Inflammatory macrophage (primary cell): ENCODE measurements at regions not wholly inside any gene's neighbourhood (a gene's known extent, or its start where the extent isn't known, plus 50 kb on each side); places are given as distances from the start of the nearest gene placed in this dataset.
A peak's percentile ranks its signal among the peaks of the same experiment; 100 is the strongest.

Experiments used
- DNase-seq, 2 donors: peaks; one replicate each; pipeline ENCODE4 v3.0.0-alpha.2; 2020 to 2022

GRCh38 chr17:14940938-14941265 is 324.2 kb downstream of the PMP22 start:
- DNase-seq, result no peak

GRCh38 chr17:14940108-14940937 is 324.8 kb downstream of the PMP22 start:
- DNase-seq, result no peak

- DNase-seq, result no peak
These were observed 329.2 kb downstream of the PMP22 start for GRCh38 chr17:14935845-14936485.

- no peak for DNase-seq
These were observed 329.8 kb downstream of the PMP22 start for GRCh38 chr17:14935139-14935841.

GRCh38 chr17:14933676-14934075 is 331.4 kb downstream of the PMP22 start:
- DNase-seq, result no peak

GRCh38 chr17:14926526-14927122 is 338.5 kb downstream of the PMP22 start:
- peak; percentile 56 to 69 for DNase-seq

GRCh38 chr17:14926073-14926472 is 339.1 kb downstream of the PMP22 start:
- DNase-seq, result no peak

- DNase-seq, result no peak
These were observed 339.6 kb downstream of the PMP22 start for GRCh38 chr17:14925498-14925897.

- no peak for DNase-seq
These were observed 341.1 kb downstream of the PMP22 start for GRCh38 chr17:14923981-14924380.

- no peak for DNase-seq
These were observed 342.7 kb downstream of the PMP22 start for GRCh38 chr17:14922411-14922810.

GRCh38 chr17:14921936-14922335 is 343.2 kb downstream of the PMP22 start:
- no peak for DNase-seq

- DNase-seq, result no peak
These were observed 345.4 kb downstream of the PMP22 start for GRCh38 chr17:14919631-14920213.

- no peak for DNase-seq
These were observed 346.0 kb downstream of the PMP22 start for GRCh38 chr17:14919094-14919493.

- no peak for DNase-seq
These were observed 346.6 kb downstream of the PMP22 start for GRCh38 chr17:14918540-14918939.

GRCh38 chr17:14910916-14911315 is 354.2 kb downstream of the PMP22 start:
- no peak for DNase-seq

GRCh38 chr17:14904386-14904785 is 360.7 kb downstream of the PMP22 start:
- DNase-seq, result no peak

GRCh38 chr17:14903854-14904253 is 361.3 kb downstream of the PMP22 start:
- no peak for DNase-seq

- DNase-seq, result no peak
These were observed 362.3 kb downstream of the PMP22 start for GRCh38 chr17:14902803-14903202.

GRCh38 chr17:14902297-14902696 is 362.8 kb downstream of the PMP22 start:
- no peak for DNase-seq

GRCh38 chr17:14901376-14901775 is 363.8 kb downstream of the PMP22 start:
- DNase-seq, result no peak

- no peak for DNase-seq
These were observed 378.9 kb downstream of the PMP22 start for GRCh38 chr17:14886200-14886739.

- no peak for DNase-seq
These were observed 383.0 kb downstream of the PMP22 start for GRCh38 chr17:14882131-14882530.
